ENCODE measurements at regions not wholly inside any gene's neighbourhood (a gene's known extent, or its start where the extent isn't known, plus 50 kb on each side); places are given as distances from the start of the nearest gene placed in this dataset.

- no peak for ATAC-seq (ENCODE audit: low FRiP score in 2 of 2)
- H3K9me3 ChIP-seq, result no peaks in the 10 kb centered on the region
- no peak overlapping the region for H3K4me3 ChIP-seq
- H3K36me3 ChIP-seq, result no peaks in the 10 kb centered on the region
- H3K4me1 ChIP-seq, result no peaks in the 10 kb centered on the region
- DNase-seq, result no peak
- H3K27me3 ChIP-seq, result no peaks in the 10 kb centered on the region
- TF ChIP-seq CTCF (IDR thresholded peaks at IDR 0.05), result no peak
- no peak for TF ChIP-seq POLR2A (IDR thresholded peaks at IDR 0.05)
- TF ChIP-seq POLR2AphosphoS5 (IDR thresholded peaks at IDR 0.05), result no peak
- no peak for TF ChIP-seq EP300 (IDR thresholded peaks at IDR 0.05)
- H3K27ac ChIP-seq, result no peak overlapping the region
These were observed 925.1 kb downstream of the OTOL1 start for GRCh38 chr3:162421721-162422120.

GRCh38 chr3:162428192-162428591, 931.6 kb downstream of the OTOL1 start:
- no peaks in the 10 kb centered on the region for H3K27me3 ChIP-seq
- H3K4me3 ChIP-seq, result no peak overlapping the region
- no peaks in the 10 kb centered on the region for H3K36me3 ChIP-seq
- no peaks in the 10 kb centered on the region for H3K4me1 ChIP-seq
- no peak overlapping the region for H3K27ac ChIP-seq
- no peak for DNase-seq
- peaks cover 0 to 5% (median 0%) of the 10 kb centered on the region in 4 donors for H3K9me3 ChIP-seq
- ATAC-seq (ENCODE audit: low FRiP score in 2 of 2), result no peak
- 41 to 47% methylated on average over 2 of the region's 2 CpGs for WGBS, 2 donors
- TF ChIP-seq CTCF (IDR thresholded peaks at IDR 0.05) (no peak), EP300 (IDR thresholded peaks at IDR 0.05) (no peak), POLR2AphosphoS5 (IDR thresholded peaks at IDR 0.05) (no peak), POLR2A (IDR thresholded peaks at IDR 0.05) (no peak)

GRCh38 chr3:162435750-162436149, 939.1 kb downstream of the OTOL1 start:
- no peak for TF ChIP-seq CTCF (IDR thresholded peaks at IDR 0.05)
- no peak for TF ChIP-seq POLR2AphosphoS5 (IDR thresholded peaks at IDR 0.05)
- no peak for TF ChIP-seq POLR2A (IDR thresholded peaks at IDR 0.05)
- TF ChIP-seq EP300 (IDR thresholded peaks at IDR 0.05), result no peak
- 83 to 97% methylated on average over 1 of the region's 1 CpG for WGBS, 2 donors
- ATAC-seq (ENCODE audit: low FRiP score in 2 of 2) (no peak), DNase-seq (no peak)
- Histone ChIP-seq H3K4me3 (no peak overlapping the region), H3K27me3 (no peaks in the 10 kb centered on the region), H3K4me1 (no peaks in the 10 kb centered on the region), H3K36me3 (no peaks in the 10 kb centered on the region), H3K27ac (no peak overlapping the region), H3K9me3 (peaks cover 0 to 5% (median 0%) of the 10 kb centered on the region in 4 donors)

GRCh38 chr3:162436826-162437225, 940.2 kb downstream of the OTOL1 start:
- H3K4me3 ChIP-seq, result no peak overlapping the region
- 47 to 77% methylated on average over 2 of the region's 2 CpGs for WGBS, 2 donors
- no peak overlapping the region for H3K27ac ChIP-seq
- no peaks in the 10 kb centered on the region for H3K9me3 ChIP-seq
- H3K27me3 ChIP-seq, result no peaks in the 10 kb centered on the region
- DNase-seq, result no peak
- H3K4me1 ChIP-seq, result no peaks in the 10 kb centered on the region
- H3K36me3 ChIP-seq, result no peaks in the 10 kb centered on the region
- TF ChIP-seq CTCF (IDR thresholded peaks at IDR 0.05) (no peak), POLR2AphosphoS5 (IDR thresholded peaks at IDR 0.05) (no peak), EP300 (IDR thresholded peaks at IDR 0.05) (no peak), POLR2A (IDR thresholded peaks at IDR 0.05) (no peak)
- ATAC-seq (ENCODE audit: low FRiP score in 2 of 2), result no peak

GRCh38 chr3:162437480-162437879, 940.9 kb downstream of the OTOL1 start:
- DNase-seq (no peak), ATAC-seq (ENCODE audit: low FRiP score in 2 of 2) (no peak)
- Histone ChIP-seq H3K36me3 (no peaks in the 10 kb centered on the region), H3K4me1 (no peaks in the 10 kb centered on the region), H3K9me3 (no peaks in the 10 kb centered on the region), H3K27me3 (no peaks in the 10 kb centered on the region), H3K27ac (no peak overlapping the region), H3K4me3 (no peak overlapping the region)
- WGBS, 2 donors, result 23 to 84% methylated on average over 3 of the region's 3 CpGs
- no peak for TF ChIP-seq CTCF (IDR thresholded peaks at IDR 0.05)
- TF ChIP-seq POLR2AphosphoS5 (IDR thresholded peaks at IDR 0.05), result no peak
- no peak for TF ChIP-seq POLR2A (IDR thresholded peaks at IDR 0.05)

All from upper lobe of left lung (tissue), 6 donors.